Activated T-cell treated with anti-CD3 and anti-CD28 coated beads, Interleukin-2, amount 50 U/mL, for 72 hours (primary cell): ENCODE measurements at regions not wholly inside any gene's neighbourhood (a gene's known extent, or its start where the extent isn't known, plus 50 kb on each side); places are given as distances from the start of the nearest gene placed in this dataset.

Experiments used
- ATAC-seq, 2 donors: fragments of 150-1000 bp; cut with Tn5 transposase; replicated peaks in 1 of 2; 2 replicates each; pipeline ENCODE4 v1.10.0; 2021; ENCODE audit warnings: moderate library complexity in 2 of 2, mild to moderate bottlenecking in 1 of 2
- DNase-seq, 2 donors: peaks; one replicate each; pipeline ENCODE4 v3.0.0; 2021 to 2022; ENCODE audit warnings: mixed read lengths in 1 of 2
- H3K27ac Mint-ChIP-seq: one replicate; pipeline ENCODE4 v1.8.0; 2022; ENCODE audit warnings: mild to moderate bottlenecking, moderate library complexity, mixed read lengths
- H3K27me3 Mint-ChIP-seq: one replicate; pipeline ENCODE4 v1.8.0; 2022; ENCODE audit warnings: low read depth, mixed read lengths
- H3K36me3 Mint-ChIP-seq, 2 donors: one replicate each; pipeline ENCODE4 v1.8.0; 2022; ENCODE audit warnings: mixed read lengths in 2 of 2, mild to moderate bottlenecking in 1 of 2; ENCODE audit not compliant: insufficient read depth in 2 of 2
- H3K4me1 Mint-ChIP-seq: one replicate; pipeline ENCODE4 v1.8.0; 2022; ENCODE audit warnings: low read depth, mixed read lengths
- H3K4me3 Mint-ChIP-seq, 2 donors: one replicate each; pipeline ENCODE4 v1.8.0; 2022; ENCODE audit warnings: mild to moderate bottlenecking in 2 of 2, mixed read lengths in 2 of 2, moderate library complexity in 2 of 2
- H3K9me3 Mint-ChIP-seq, 2 donors: one replicate each; pipeline ENCODE4 v1.8.0; 2022; ENCODE audit warnings: mixed read lengths in 2 of 2

GRCh38 chr1:83813576-83813975, 185.4 kb downstream of the TTLL7 start:
- H3K4me3 Mint-ChIP-seq, result no peak overlapping the region
- H3K27me3 Mint-ChIP-seq, result no peaks in the 10 kb centered on the region
- H3K4me1 Mint-ChIP-seq, result no peaks in the 10 kb centered on the region
- peaks cover 2% of the 10 kb centered on the region in 2 donors for H3K9me3 Mint-ChIP-seq
- ATAC-seq (no peak), DNase-seq (no peak)
- H3K27ac Mint-ChIP-seq, result no peak overlapping the region
- H3K36me3 Mint-ChIP-seq, result no peaks in the 10 kb centered on the region

GRCh38 chr1:83810144-83810543, 188.8 kb downstream of the TTLL7 start:
- no peaks in the 10 kb centered on the region for H3K27me3 Mint-ChIP-seq
- no peak overlapping the region for H3K27ac Mint-ChIP-seq

GRCh38 chr1:83808536-83808935, 190.4 kb downstream of the TTLL7 start:
- Mint-ChIP-seq H3K4me1 (no peaks in the 10 kb centered on the region), H3K4me3 (no peak overlapping the region), H3K36me3 (no peaks in the 10 kb centered on the region), H3K27ac (no peak overlapping the region), H3K9me3 (peaks cover 0 to 1% of the 10 kb centered on the region in 2 donors), H3K27me3 (no peaks in the 10 kb centered on the region)
- ATAC-seq (no peak), DNase-seq (no peak)

More at GRCh38 chr1:83810144-83810543, 188.8 kb downstream of the TTLL7 start:
- H3K9me3 Mint-ChIP-seq, result peaks cover 0 to 1% of the 10 kb centered on the region in 2 donors
- H3K4me1 Mint-ChIP-seq, result no peaks in the 10 kb centered on the region
- ATAC-seq (no peak), DNase-seq (no peak)
- no peaks in the 10 kb centered on the region for H3K36me3 Mint-ChIP-seq
- no peak overlapping the region for H3K4me3 Mint-ChIP-seq

GRCh38 chr1:83807821-83808220, 191.1 kb downstream of the TTLL7 start:
- ATAC-seq (no peak), DNase-seq (no peak)
- Mint-ChIP-seq H3K4me3 (no peak overlapping the region), H3K27me3 (no peaks in the 10 kb centered on the region), H3K27ac (no peak overlapping the region), H3K4me1 (no peaks in the 10 kb centered on the region), H3K36me3 (no peaks in the 10 kb centered on the region), H3K9me3 (peaks cover 0 to 1% of the 10 kb centered on the region in 2 donors)

- Mint-ChIP-seq H3K36me3 (no peaks in the 10 kb centered on the region), H3K9me3 (peaks cover 0 to 1% of the 10 kb centered on the region in 2 donors), H3K4me3 (no peak overlapping the region), H3K27me3 (no peaks in the 10 kb centered on the region), H3K4me1 (no peaks in the 10 kb centered on the region), H3K27ac (no peak overlapping the region)
- ATAC-seq (no peak), DNase-seq (no peak)
These were observed 191.7 kb downstream of the TTLL7 start for GRCh38 chr1:83807231-83807630.

GRCh38 chr1:83805921-83806320, 193.0 kb downstream of the TTLL7 start:
- H3K9me3 Mint-ChIP-seq, result peaks cover 0 to 1% of the 10 kb centered on the region in 2 donors
- H3K4me1 Mint-ChIP-seq, result no peaks in the 10 kb centered on the region
- no peak overlapping the region for H3K27ac Mint-ChIP-seq
- no peak overlapping the region for H3K4me3 Mint-ChIP-seq
- ATAC-seq (no peak), DNase-seq (no peak)
- no peaks in the 10 kb centered on the region for H3K36me3 Mint-ChIP-seq
- no peaks in the 10 kb centered on the region for H3K27me3 Mint-ChIP-seq

GRCh38 chr1:83802460-83803152, 196.3 kb downstream of the TTLL7 start:
- DNase-seq, result no peak
- Mint-ChIP-seq H3K27me3 (no peaks in the 10 kb centered on the region), H3K27ac (no peak overlapping the region), H3K9me3 (peaks cover 0 to 1% of the 10 kb centered on the region in 2 donors), H3K4me3 (no peak overlapping the region), H3K4me1 (no peaks in the 10 kb centered on the region), H3K36me3 (no peaks in the 10 kb centered on the region)
- no peak for ATAC-seq

GRCh38 chr1:83802023-83802422, 196.9 kb downstream of the TTLL7 start:
- ATAC-seq, result no peak
- no peak for DNase-seq
- H3K4me1 Mint-ChIP-seq, result no peaks in the 10 kb centered on the region
- peaks cover 0 to 1% of the 10 kb centered on the region in 2 donors for H3K9me3 Mint-ChIP-seq
- H3K27ac Mint-ChIP-seq, result no peak overlapping the region
- no peak overlapping the region for H3K4me3 Mint-ChIP-seq
- no peaks in the 10 kb centered on the region for H3K27me3 Mint-ChIP-seq
- H3K36me3 Mint-ChIP-seq, result no peaks in the 10 kb centered on the region

- H3K27ac Mint-ChIP-seq, result no peak overlapping the region
- no peak for ATAC-seq
- no peak overlapping the region for H3K4me3 Mint-ChIP-seq
- no peaks in the 10 kb centered on the region for H3K36me3 Mint-ChIP-seq
- H3K4me1 Mint-ChIP-seq, result no peaks in the 10 kb centered on the region
- DNase-seq, result no peak
- no peaks in the 10 kb centered on the region for H3K27me3 Mint-ChIP-seq
- no peaks in the 10 kb centered on the region for H3K9me3 Mint-ChIP-seq
These were observed 198.9 kb downstream of the TTLL7 start for GRCh38 chr1:83800066-83800465.

GRCh38 chr1:83799594-83799993, 199.3 kb downstream of the TTLL7 start:
- Mint-ChIP-seq H3K4me3 (no peak overlapping the region), H3K36me3 (no peaks in the 10 kb centered on the region), H3K27ac (no peak overlapping the region), H3K9me3 (no peaks in the 10 kb centered on the region), H3K4me1 (no peaks in the 10 kb centered on the region), H3K27me3 (no peaks in the 10 kb centered on the region)
- ATAC-seq (no peak), DNase-seq (no peak)

- H3K9me3 Mint-ChIP-seq, result no peaks in the 10 kb centered on the region
- H3K4me3 Mint-ChIP-seq, result no peak overlapping the region
- peaks cover 5% of the 10 kb centered on the region for H3K4me1 Mint-ChIP-seq
- no peak for ATAC-seq
- DNase-seq, result no peak
- H3K27ac Mint-ChIP-seq, result no peak overlapping the region
- no peaks in the 10 kb centered on the region for H3K36me3 Mint-ChIP-seq
- H3K27me3 Mint-ChIP-seq, result no peaks in the 10 kb centered on the region
These were observed 200.0 kb downstream of the TTLL7 start for GRCh38 chr1:83798965-83799364.

GRCh38 chr1:83796409-83796808, 202.5 kb downstream of the TTLL7 start:
- H3K9me3 Mint-ChIP-seq, result no peaks in the 10 kb centered on the region
- no peaks in the 10 kb centered on the region for H3K27me3 Mint-ChIP-seq
- ATAC-seq (no peak), DNase-seq (no peak)
- peaks cover 5% of the 10 kb centered on the region for H3K4me1 Mint-ChIP-seq
- H3K27ac Mint-ChIP-seq, result no peak overlapping the region
- H3K4me3 Mint-ChIP-seq, result no peak overlapping the region
- no peaks in the 10 kb centered on the region for H3K36me3 Mint-ChIP-seq

GRCh38 chr1:83794384-83794783, 204.5 kb downstream of the TTLL7 start:
- no peak for DNase-seq
- no peaks in the 10 kb centered on the region for H3K9me3 Mint-ChIP-seq
- ATAC-seq, result no peak
- peaks cover 5% of the 10 kb centered on the region for H3K4me1 Mint-ChIP-seq
- no peak overlapping the region for H3K4me3 Mint-ChIP-seq
- H3K27ac Mint-ChIP-seq, result no peak overlapping the region
- H3K27me3 Mint-ChIP-seq, result no peaks in the 10 kb centered on the region
- H3K36me3 Mint-ChIP-seq, result no peaks in the 10 kb centered on the region

GRCh38 chr1:83791821-83792437, 207.0 kb downstream of the TTLL7 start:
- ATAC-seq (peak in 1 of 2 donors; percentile 35), DNase-seq (no peak)
- H3K9me3 Mint-ChIP-seq, result no peaks in the 10 kb centered on the region
- H3K4me3 Mint-ChIP-seq, result no peak overlapping the region
- no peaks in the 10 kb centered on the region for H3K27me3 Mint-ChIP-seq
- no peak overlapping the region for H3K27ac Mint-ChIP-seq
- H3K4me1 Mint-ChIP-seq, result peaks cover 5% of the 10 kb centered on the region
- H3K36me3 Mint-ChIP-seq, result no peaks in the 10 kb centered on the region
